Esophagus squamous epithelium (tissue), 4 donors: ENCODE measurements at regions not wholly inside any gene's neighbourhood (a gene's known extent, or its start where the extent isn't known, plus 50 kb on each side); places are given as distances from the start of the nearest gene placed in this dataset.

Source experiments
- CTCF ChIP-seq, 6 experiments: fragments of 450-650 bp in 4 of 6; fragments of 200-600 bp in 2 of 6; sonication (generic) in 2 of 6; IDR thresholded peaks; one replicate each; pipeline ENCODE4 v1.5.1; 2016 to 2019; ENCODE audit warnings: antibody characterized with exemption in 6 of 6, mild to moderate bottlenecking in 4 of 6, moderate library complexity in 4 of 6
- POLR2A ChIP-seq, 4 donors: fragments of 450-650 bp; IDR thresholded peaks; one replicate each; pipeline ENCODE4 v1.6.1; 2017; ENCODE audit warnings: antibody characterized with exemption in 4 of 4, mild to moderate bottlenecking in 4 of 4, moderate library complexity in 3 of 4

- TF ChIP-seq CTCF (IDR thresholded peaks at IDR 0.05): no peak
- no peak for TF ChIP-seq POLR2A (IDR thresholded peaks at IDR 0.05)
These were observed 920.9 kb upstream of the FAT3 start for GRCh38 chr11:91303749-91304148.
